Pulmonary artery endothelial cell (primary cell): ENCODE measurements at regions not wholly inside any gene's neighbourhood (a gene's known extent, or its start where the extent isn't known, plus 50 kb on each side); places are given as distances from the start of the nearest gene placed in this dataset.

Source experiments
- DNase-seq: peaks from one replicate; pipeline ENCODE4 v3.0.0-alpha.2; 2011; ENCODE audit warnings: low read depth, low spot score

DNA sequence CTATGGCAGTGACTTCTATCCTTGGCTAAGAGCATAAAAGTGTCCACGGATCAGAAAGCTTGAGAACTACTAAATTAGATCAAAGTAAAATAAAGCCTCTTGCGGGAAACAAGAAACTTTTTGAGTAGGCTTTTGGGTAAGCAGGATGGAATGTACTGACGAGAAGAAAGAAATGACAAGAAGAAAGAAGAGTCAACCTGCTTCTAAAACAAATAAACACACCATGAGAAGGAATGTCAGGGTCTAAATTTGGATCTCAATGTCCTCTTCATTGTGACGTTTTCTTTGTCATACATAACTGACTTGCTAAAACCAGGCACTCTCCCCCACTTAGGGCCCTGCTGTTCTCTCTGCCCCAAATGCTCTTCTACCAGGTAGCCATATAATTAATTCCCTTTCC, 290.1 kb upstream of the PTGER4 start:
- DNase-seq = no peak

DNA sequence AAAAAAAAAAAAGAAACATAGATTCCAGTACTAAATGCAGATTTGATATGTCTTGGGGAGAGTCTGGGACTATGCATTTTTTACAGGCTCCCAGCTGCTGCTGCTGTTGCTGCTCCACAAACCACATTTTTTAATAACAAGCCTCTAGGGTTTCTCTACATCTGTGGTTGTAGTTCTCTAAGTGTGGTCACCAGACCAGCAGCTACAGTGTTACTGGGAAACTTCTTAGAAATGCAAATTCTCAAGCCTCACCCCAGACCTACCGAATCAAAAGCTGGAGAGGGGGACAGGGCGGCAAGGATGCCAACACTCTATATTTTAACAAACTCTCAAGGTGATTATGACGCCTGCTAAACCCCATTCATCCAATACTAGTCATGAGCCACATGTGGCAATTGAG, 293.4 kb upstream of the PTGER4 start:
- DNase-seq = no peak

DNA sequence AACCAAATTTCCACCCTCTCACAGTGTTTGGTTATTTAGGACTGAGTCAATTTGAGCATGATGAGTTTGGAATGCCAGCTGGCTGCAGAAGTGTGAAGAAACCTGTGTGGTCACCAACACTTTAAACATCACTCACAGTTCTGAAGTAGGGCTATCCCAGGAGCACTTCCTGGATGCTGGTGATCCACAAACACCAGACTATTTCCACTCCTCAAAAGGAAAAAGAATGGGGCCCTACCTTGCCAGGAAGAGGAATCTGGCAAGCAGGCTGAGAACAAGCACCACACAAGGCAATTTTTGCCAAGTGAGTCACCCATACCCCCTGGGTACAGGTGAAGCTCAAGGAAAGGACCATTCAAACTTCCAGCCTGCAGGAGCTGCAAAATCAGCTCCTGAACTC, 294.2 kb upstream of the PTGER4 start:
- no peak for DNase-seq

DNA sequence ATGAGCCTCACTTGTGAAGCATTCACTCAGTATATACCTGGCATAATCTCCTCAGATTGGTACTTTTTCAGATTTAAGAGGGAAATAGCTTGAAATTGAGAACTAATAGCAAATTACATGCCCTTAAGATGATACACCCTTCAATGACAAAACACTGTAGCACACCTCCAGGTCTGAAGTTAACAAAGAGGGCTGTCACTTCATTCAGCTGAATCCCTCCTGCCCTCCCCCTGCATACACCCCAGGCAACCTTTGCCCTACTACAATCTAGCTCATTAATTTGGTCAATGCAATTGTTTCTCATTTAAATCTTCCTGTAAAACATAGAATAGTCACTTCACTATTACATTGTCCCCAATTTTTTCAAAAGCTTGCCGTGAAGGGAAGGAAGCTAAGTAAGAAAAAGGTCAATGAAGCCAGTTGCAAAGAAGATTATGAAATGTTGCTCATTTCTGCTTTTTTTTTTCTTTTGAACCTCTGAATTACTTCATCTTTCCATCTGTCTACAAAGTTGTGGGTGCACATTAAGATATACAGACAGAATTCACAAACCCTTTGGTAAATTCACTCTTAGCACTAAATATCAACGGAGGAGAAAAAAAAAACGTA, 294.8 kb upstream of the PTGER4 start:
- DNase-seq = no peak

DNA sequence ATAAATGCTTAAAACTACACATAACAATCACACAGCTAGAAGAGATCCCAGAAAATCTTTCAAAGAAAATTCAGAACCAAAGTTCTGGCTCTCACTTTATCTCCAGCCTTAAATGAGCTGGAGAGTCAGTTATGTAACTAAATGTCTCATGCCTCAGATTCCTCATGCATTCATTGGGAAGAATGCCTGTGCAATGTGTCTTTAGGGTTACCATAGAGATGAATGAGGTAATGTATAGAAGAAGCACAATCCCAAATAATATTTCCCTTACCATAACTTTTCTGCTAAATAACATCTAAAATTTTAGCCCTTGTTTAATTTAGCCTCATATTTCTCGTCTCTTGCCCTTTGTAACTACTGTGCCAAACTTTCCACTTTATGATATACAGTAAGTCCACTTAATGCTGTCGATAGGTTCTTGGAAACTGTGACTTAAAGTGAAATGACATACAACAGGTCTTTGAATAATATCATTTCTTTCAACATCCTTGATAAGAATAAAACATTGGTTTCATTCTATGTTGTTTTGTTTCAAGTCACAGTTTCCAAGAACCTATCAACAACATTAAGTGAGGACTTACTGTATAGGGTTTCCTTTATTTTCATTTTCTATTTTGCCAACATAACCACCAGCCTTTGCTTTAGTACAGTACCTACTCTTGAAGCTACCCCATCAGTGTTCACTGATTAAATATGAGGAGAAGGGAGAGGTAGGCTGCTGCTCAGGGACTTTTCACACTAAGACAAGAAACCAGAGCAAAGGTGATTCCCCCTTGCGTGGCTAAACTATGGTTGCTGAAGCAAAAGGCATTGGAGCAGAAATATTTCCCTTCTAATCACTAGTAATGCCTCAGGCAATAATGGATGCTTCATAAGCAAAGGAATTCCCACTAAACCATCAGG, 295.7 kb upstream of the PTGER4 start:
- no peak for DNase-seq

DNA sequence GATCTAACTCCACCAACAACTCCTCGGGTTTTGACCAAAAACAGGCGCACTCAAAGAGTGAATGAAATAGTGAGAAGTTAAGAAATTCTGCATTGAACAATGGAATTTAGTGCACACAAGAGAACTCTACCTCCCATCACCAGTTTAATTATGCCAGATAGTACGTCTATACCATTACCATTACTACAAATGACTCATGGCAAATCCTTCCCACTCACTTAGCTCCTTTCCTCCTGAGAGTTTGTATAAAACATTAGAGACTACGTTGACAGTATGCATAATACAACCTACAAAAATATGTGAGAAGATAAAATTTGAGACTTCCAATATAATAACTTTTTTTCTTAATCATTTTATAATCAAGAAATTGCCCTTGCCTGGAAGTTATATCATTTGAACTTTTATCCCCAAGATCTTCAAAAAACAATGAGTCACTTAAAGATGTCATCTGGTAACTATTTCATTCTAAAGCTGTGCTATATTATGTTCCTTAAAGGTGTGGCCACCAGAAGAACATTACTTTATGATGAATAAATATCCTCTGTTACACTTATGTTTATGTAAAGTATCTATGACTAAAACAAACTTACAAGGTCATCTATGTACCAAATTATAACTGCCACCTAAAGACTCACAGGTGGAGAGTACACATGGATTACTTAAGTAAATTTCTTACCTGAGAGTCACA, 297.9 kb upstream of the PTGER4 start:
- no peak for DNase-seq

DNA sequence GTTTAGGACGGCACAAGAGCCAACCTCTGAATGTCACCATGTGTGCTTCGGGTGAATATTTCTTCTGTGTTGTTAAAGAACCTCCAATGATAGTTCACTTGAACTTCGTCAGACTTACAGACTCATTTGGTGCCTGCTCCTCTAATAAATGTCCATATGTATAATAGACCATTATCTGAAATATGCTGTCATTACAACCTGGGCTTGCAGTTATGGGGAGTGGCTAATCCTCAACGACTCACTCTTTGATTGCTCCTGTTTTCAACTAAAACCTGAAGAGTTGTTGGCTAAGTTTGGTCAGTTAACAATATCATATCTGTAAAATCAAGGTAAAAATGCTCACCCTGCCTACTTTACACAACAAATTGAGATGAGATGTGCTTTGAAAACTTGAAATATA, 298.7 kb upstream of the PTGER4 start:
- no peak for DNase-seq

DNA sequence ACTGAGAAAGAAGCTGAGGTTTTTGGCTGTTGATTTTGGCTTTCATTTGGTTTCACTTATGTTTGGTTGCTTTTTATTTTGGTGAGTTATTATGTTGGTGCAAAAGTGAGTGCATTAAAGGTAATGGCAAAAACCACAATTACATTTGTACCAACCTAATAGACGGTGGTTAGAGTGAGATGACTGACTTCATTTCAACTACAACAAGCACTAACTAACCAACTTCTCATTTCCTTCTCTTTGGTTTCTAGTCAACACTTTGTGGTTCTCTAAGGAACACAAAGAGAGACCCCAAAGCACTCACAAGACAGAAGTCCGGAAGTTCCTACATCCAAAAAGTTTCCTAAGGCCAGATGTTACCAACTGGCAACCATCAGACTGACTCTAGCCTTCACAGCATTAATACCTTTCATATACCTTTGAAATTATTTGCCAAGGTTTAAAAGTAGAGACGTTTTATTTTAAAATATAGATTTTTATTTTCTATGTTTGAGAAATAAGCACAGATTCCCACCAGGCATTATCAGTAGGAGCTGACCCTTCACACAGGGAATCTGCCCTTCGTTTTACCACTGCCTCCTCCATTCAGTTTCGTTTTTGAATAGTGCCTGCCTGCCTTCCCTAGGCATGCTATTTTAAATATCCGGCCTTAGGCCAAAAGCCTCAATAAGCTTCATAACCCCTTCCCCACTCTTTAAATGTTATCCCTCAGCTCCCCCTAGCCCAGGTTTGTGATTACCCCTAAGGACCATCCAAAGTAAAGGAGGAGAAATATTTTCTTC, 301.1 kb upstream of the PTGER4 start:
- DNase-seq = no peak

DNA sequence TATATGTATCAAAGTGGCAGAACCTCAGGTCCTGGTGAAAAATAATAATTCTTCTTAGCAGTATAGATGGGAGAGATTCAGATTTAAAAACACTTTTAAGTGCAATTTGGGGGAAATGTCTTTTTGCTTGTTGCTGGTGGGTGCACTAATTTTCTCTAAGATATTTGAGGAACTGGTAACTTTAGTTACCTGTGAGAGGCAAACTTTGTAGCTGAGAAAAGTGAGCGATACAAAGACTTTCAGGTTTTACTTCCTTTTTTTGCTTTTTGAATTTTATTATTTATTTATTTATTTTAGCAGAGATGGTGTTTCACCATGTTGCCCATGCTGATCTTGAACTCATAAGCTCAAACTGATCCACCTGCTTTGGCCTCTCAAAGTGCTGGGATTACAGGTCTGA, 303.1 kb upstream of the PTGER4 start:
- no peak for DNase-seq

DNA sequence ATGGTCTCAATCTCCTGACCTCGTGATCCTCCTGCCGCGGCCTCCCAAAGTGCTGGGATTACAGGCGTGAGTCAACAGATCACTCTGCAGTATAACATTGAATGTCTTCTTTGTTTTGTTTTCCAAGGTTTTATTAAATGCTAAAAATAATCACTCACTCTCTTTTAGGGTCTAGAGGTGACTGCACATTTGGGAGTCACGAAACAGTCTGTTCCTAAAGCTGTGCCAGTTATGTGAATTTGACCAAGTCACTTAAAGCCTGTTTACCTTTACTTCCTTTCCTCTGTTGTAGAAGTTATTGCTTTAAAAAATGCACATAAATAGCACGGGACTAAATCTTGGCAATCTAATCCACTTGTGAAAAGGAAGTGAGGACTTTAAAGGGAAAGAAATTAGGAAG, 304.9 kb upstream of the PTGER4 start:
- DNase-seq = peak; percentile 3

DNA sequence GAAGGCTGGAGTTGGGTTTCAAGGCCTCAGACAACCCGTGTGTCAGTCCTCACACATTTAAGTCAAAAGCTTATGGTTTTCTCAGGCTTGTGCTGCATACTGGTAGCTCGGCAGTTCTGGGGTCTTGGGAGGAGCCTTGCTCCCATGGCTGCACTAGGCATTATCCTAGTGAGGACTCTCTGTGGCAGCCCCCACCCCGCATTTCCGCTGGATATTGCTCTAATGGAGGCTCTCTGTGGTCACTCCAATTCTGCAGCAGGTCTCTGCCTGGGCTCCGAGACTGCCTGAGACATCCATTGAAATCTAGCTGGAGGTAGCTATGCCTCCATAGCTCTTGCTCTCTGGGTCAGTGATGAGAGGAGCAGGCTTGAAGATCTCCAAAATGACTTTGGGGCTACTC, 311.5 kb upstream of the PTGER4 start:
- no peak for DNase-seq

DNA sequence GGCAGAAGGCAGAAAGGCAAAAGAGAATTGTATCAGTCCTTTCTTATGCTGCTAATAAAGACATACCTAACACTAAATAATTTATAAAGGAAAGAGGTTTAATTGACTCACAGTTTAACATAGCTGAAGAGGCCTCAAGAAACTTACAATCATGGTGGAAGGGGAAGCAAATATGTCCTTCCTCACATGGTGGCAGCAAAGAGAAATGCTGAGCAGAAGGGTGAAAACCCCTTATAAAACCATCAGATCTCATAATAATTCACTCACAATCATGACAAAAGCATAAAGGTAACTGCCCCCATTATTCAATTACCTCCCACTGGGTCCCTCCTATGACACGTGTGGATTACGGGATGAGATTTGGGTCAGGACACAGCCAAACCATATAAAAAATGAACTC, 312.5 kb upstream of the PTGER4 start:
- no peak for DNase-seq

DNA sequence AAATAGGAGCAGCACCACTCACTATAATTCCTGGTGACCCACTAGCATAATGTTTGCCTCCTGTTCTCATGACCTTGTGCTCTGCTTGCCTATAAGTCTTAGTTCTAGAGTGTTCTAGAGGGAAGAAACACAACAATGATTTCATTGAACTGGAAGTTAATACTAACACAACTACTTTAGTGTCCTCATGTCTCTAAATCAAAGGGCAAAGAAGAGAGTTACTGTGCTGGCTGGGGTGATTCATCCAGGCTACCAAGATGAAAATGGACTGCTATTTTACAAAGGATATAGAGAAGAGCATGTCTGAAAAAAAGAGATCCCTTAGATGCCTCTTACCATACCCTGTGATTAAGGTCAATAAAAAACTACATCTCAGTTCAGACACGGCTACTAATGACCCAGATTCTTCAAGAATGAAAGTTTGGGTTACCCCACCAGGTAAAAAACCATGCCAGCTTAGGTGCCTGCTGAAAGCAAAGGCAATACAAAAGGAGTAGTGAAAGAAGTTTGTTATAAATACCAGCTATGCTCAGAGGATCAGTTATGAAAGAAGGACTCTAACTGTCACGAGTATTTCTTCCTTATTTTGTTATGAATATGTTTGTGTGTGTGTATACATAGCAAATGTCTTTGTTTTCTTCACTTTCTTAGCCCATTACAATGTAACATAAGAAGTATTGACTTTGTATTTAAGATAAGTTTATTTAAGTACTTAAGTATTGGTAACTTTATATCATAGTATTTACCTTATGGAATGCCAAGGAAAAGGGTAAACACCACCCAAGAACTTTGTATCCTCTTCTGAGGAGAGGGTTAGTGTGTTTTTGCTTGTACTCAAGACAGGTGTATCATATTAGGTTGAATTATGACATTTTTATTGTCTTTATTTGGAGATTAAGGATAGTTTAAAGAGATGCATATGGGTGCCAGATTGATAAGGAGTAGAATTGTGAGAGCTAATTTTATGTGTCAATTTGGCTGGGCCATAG, 314.1 kb upstream of the PTGER4 start:
- DNase-seq = no peak

DNA sequence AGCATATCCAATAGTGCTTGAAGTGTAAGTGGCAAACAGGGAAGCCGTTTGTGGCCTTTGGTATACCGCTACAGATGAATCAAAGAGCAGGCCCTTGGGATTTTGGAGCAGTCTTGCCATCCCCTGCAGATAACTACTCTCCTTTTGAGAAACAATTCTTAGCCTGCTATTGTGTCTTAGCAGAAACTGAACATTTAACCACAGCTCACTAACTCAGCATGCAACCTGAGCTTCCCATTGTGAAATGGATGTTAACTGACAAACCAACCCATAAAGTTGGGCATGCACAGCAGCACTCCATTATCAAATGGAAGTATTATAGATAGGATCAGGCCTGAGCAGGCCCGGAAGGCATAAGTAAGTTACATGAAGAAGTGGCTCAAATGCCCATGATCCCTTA, 315.3 kb upstream of the PTGER4 start:
- DNase-seq = no peak

DNA sequence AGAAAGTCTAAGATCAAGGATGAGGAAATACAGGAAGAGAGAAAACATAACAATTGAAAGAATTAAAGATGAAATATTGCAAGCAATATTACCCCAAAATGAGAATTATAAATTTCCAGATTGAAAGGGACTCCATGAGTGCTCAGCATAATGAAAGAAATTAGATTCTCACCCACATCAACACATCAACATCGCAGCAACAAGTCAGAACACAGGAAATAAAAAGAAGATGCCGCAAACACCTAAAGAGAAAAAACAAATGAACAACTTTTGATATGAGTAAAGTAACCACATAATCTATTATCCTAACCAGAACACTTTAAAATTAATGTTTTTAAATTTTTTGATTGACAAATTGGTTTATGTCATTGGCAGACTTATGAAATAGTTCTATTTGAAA, 318.3 kb upstream of the PTGER4 start:
- no peak for DNase-seq

DNA sequence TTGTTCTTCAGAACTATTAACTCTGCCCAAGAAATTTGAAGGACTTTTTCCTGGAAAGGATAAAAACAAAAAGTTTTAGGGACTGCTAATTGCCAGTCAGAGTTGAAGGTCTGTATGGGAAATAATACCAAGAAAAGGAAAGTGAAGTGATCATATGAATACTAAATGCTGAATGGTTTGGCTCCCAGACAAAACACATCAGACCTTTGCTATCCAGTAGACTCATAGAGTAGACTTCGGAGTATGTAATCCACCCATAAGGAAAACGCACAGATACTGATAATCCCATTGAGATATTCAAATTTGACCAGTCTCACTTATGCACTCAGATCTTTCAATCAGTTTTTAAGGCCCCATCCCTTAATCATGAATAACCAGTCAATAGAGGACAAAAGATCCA, 319.0 kb upstream of the PTGER4 start:
- no peak for DNase-seq

DNA sequence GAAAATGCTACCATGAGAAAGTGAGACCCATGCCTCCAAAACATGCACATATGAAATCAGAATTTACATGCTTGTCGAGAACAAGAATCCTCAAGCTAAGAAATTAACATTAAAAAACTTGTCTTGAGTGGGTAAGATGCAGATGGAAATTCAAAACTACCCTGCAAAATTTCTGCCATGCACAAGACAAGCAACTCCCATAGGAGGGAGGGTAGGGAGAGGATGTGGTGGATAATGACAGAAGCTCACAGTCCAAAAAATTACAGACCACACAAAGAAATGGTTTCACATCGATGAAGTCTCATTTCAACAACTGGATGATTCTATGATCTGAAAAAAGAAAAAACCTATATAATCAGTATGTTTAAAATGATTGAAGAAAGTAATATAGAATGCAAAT, 319.9 kb upstream of the PTGER4 start:
- no peak for DNase-seq

DNA sequence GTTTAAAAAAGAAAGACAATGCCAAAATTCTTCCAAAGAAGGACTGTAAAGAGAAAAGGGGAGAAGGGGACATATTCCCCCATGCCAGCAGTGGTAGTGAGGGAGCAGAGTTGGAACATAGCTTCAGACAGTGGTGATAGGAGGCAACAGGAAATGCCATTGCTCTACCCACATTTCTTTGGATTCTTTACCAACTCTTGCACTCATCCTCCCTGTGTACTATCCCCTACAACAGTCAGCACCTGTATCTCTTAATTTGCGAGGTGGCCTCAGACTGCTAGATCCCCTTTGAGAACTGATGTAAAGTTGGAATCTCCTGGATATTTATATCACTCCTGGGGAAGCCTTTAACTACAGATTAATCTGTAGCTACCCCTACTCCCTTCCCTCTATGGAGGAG, 320.6 kb upstream of the PTGER4 start:
- no peak for DNase-seq

DNA sequence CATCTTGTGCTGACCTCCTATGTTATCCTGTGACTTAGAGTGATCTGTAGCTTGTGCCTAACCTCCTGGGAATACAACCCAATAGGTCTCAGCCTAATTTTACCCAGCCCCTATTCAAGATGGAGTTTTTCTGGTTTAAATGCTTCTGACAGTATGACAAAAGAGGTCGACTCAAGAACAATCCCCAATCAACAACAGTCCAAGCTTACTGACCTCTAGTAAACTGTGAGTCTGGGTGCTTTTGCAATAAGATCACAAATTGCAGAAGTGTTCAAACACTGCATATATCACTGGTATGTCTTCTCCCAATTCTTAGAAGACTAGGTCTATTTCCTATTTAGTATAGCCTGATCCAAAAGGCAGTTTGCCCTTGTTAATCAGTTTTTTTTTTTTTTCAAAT, 323.5 kb upstream of the PTGER4 start:
- DNase-seq = no peak

DNA sequence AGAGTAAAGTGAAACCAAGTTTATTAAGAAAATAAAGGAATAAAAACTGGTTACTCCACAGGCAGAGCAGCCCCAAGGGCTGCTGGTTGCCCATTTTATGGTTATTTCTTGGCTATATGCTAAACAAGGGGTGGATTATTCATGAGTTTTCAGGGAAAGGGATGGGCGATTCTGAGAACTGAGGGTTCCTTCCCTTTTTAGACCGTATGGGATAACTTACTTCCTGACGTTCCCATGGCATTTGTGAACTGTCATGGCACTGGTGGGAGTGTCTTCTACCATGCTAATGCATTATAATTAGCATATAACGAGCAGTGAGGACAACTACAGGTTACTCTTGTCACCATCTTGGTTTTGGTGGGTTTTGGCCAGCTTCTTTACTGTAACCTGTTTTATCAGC, 323.9 kb upstream of the PTGER4 start:
- DNase-seq = no peak

DNA sequence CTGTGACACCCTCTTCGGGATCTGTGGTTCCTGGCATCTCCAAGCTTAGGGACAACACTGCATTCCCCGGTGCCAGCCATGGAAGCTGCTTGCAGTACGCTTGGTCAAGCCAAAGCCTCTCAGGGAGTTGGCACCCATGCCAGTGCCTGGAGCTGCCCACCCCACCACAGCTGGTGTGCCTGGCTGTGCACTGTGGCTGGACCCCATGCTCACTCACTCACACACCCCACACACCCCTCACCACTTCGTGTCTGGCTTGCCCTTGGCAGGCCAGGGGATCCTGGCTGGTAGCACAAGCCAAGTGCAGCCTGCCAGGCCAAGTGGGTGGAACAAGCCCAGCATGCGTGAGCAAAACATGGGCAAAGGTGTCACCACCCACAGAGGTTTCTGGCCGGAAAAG, 324.5 kb upstream of the PTGER4 start:
- no peak for DNase-seq
